ENCODE measurements at regions not wholly inside any gene's neighbourhood (a gene's known extent, or its start where the extent isn't known, plus 50 kb on each side); places are given as distances from the start of the nearest gene placed in this dataset.

DNA sequence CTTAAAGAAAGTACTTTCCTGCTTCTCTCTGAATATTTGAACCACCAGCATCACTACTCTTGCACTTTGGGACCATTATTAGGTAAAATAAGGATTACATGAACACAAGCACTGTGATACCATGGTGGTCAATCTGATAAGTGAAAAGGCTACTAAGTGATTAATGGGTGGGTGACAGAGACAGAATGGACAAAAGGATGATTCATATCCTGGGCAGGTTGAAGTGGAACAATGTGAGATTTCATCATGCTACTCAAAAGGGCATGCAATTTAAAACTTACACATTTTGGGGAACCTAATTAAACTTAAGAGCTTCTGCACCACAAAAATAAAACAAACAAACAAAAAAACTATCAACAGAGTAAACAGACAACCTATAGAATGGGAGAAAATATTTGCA is 172.0 kb upstream of the CD96 start:
- Histone ChIP-seq H2BK15ac (ENCODE audit: low read length) (no peak overlapping the region), H4K91ac (replicated peaks; ENCODE audit: insufficient read length, low read length) (no peak overlapping the region), H3K79me1 (ENCODE audit: low read depth, low read length) (no peaks in the 10 kb centered on the region), H2BK5ac (ENCODE audit: low read depth, low read length) (no peak overlapping the region), H4K5ac (ENCODE audit: insufficient read length, low read depth, low read length) (no peak overlapping the region), H2BK120ac (replicated peaks; ENCODE audit: low read depth, low read length) (no peak overlapping the region), H3K4me1 (replicated peaks in 1 of 4; ENCODE audit: control insufficient read depth in 3 of 4, insufficient read depth in 4 of 4, low read length in 3 of 4) (no peaks in the 10 kb centered on the region), H2AK5ac (ENCODE audit: low read depth, low read length) (no peak overlapping the region), H3K79me2 (ENCODE audit: control insufficient read depth in 1 of 2, insufficient read depth in 2 of 2, low read length in 2 of 2) (no peaks in the 10 kb centered on the region), H4K8ac (ENCODE audit: extremely low read depth, insufficient read depth, low read length) (no peak overlapping the region), H3K9ac (replicated peaks in 1 of 4; ENCODE audit: extremely low read depth in 1 of 4, low read depth in 3 of 4, low read length in 3 of 4) (no peak overlapping the region), H3K4me2 (ENCODE audit: insufficient read depth in 1 of 2, low read depth in 2 of 2, low read length in 2 of 2) (no peak overlapping the region), H3K23ac (ENCODE audit: insufficient read length) (no peak overlapping the region), H3K56ac (replicated peaks; ENCODE audit: insufficient read length, low read depth, low read length) (no peak overlapping the region), H2AFZ (ENCODE audit: low read length) (no peak overlapping the region), H3K27me3 (replicated peaks in 1 of 4; ENCODE audit: control insufficient read depth in 3 of 4, extremely low read depth in 1 of 4, insufficient read depth in 3 of 4, low read length in 3 of 4) (no peaks in the 10 kb centered on the region), H2BK12ac (ENCODE audit: low read depth, low read length) (no peak overlapping the region), H3K4me3 (ENCODE audit: extremely low read depth in 1 of 4, insufficient read depth in 2 of 4, low read depth in 3 of 4, low read length in 4 of 4) (no peak overlapping the region), H3K14ac (ENCODE audit: insufficient read length) (no peak overlapping the region), H3K18ac (ENCODE audit: extremely low read depth, low read length) (no peak overlapping the region), H2BK20ac (ENCODE audit: low read length) (no peak overlapping the region), H3K4ac (replicated peaks; ENCODE audit: insufficient read length, low read depth, low read length) (no peak overlapping the region), H3K9me3 (ENCODE audit: insufficient read depth in 2 of 2, low read depth in 1 of 2, low read length in 1 of 2) (peaks cover 0 to 18% of the 10 kb centered on the region in 2 experiments; a peak in 2 of 4 replicates), H3K23me2 (ENCODE audit: low read depth, low read length) (no peaks in the 10 kb centered on the region), H3K36me3 (ENCODE audit: control insufficient read depth in 2 of 4, insufficient read depth in 4 of 4, low read length in 3 of 4) (no peaks in the 10 kb centered on the region), H3K27ac (ENCODE audit: low read depth, low read length) (no peak overlapping the region), H4K20me1 (replicated peaks in 1 of 2; ENCODE audit: control insufficient read depth in 1 of 2, insufficient read depth in 2 of 2, low read length in 2 of 2) (no peaks in the 10 kb centered on the region)
- no peak for DNase-seq (ENCODE audit: low read depth in 1 of 2, low spot score in 2 of 2)
- POLR2A ChIA-PET (ENCODE audit: partially characterized antibody), result no interaction called here
- CTCF ChIA-PET (ENCODE audit: partially characterized antibody), result no interaction called here
- FAIRE-seq, result no peak
- no peak for TF ChIP-seq YY1 (IDR thresholded peaks at IDR 0.05; ENCODE audit: low read depth, low read length)
- TF ChIP-seq CBX5 (IDR thresholded peaks at IDR 0.05; ENCODE audit: low read depth, low read length), result no peak
- TF ChIP-seq TAF7 (optimal IDR thresholded peaks at IDR 0.05; ENCODE audit: borderline replicate concordance, low read depth, low read length), result no peak
- no peak for TF ChIP-seq SP2 (IDR thresholded peaks at IDR 0.05; ENCODE audit: low read length)
- TF ChIP-seq JUND (IDR thresholded peaks at IDR 0.05; ENCODE audit: low read length), result no peak
- TF ChIP-seq TCF12 (IDR thresholded peaks at IDR 0.05; ENCODE audit: low read depth, low read length), result no peak
- TF ChIP-seq CHD2 (IDR thresholded peaks at IDR 0.05; ENCODE audit: low read length), result no peak
- TF ChIP-seq GTF2F1 (IDR thresholded peaks at IDR 0.05; ENCODE audit: borderline replicate concordance, low read depth, low read length), result no peak
- TF ChIP-seq NANOG (IDR thresholded peaks at IDR 0.05; ENCODE audit: insufficient read depth, low read depth, low read length, poor library complexity, severe bottlenecking), result no peak
- TF ChIP-seq EZH2 (IDR thresholded peaks at IDR 0.05; ENCODE audit: low read depth, low read length, severe bottlenecking), result no peak
- TF ChIP-seq BRCA1 (IDR thresholded peaks at IDR 0.05; ENCODE audit: low read depth, low read length), result no peak
- TF ChIP-seq, protein P1, sequence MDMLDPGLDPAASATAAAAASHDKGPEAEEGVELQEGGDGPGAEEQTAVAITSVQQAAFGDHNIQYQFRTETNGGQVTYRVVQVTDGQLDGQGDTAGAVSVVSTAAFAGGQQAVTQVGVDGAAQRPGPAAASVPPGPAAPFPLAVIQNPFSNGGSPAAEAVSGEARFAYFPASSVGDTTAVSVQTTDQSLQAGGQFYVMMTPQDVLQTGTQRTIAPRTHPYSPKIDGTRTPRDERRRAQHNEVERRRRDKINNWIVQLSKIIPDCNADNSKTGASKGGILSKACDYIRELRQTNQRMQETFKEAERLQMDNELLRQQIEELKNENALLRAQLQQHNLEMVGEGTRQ (IDR thresholded peaks at IDR 0.05; ENCODE audit: low read length), result no peak
- no peak for TF ChIP-seq TAF1 (IDR thresholded peaks at IDR 0.05; ENCODE audit: low read depth, low read length)
- TF ChIP-seq ASH2L (IDR thresholded peaks at IDR 0.05; ENCODE audit: low read length), result no peak
- TF ChIP-seq PHF8 (conservative IDR thresholded peaks at IDR 0.05; ENCODE audit: low read depth, low read length), result no peak

Measured in H1 (cell line).